Thoracic aorta (tissue), 2 donors: ENCODE measurements at regions not wholly inside any gene's neighbourhood (a gene's known extent, or its start where the extent isn't known, plus 50 kb on each side); places are given as distances from the start of the nearest gene placed in this dataset.

ENCODE experiments used
- ATAC-seq: fragments of 150-250 bp; one replicate; pipeline ENCODE4 v1.8.0; 2017; ENCODE audit warnings: low read depth; ENCODE audit not compliant: insufficient number of reproducible peaks, low FRiP score
- DNase-seq: peaks from one replicate; pipeline ENCODE4 v3.0.0-alpha.2; 2020; ENCODE audit warnings: low spot score
- H3K27ac ChIP-seq, 2 donors: fragments of 200-600 bp; sonication (generic); 1 replicate in 1 of 2; 2 replicates in 1 of 2; pipeline ENCODE4 v1.5.1; 2016; ENCODE audit warnings: mild to moderate bottlenecking in 2 of 2, moderate library complexity in 2 of 2
- H3K27me3 ChIP-seq: fragments of 200-600 bp; sonication (generic); replicated peaks from 2 replicates; pipeline ENCODE4 v1.6.0; 2016; ENCODE audit warnings: mild to moderate bottlenecking; ENCODE audit not compliant: insufficient read depth
- H3K36me3 ChIP-seq: fragments of 200-600 bp; sonication (generic); one replicate; pipeline ENCODE4 v1.5.1; 2016
- H3K4me1 ChIP-seq, 2 donors: fragments of 200-600 bp; sonication (generic); 1 replicate in 1 of 2; 2 replicates in 1 of 2; pipeline versions ENCODE4 v1.5.1 to v1.6.0; 2016; ENCODE audit warnings: low read depth in 2 of 2, mild to moderate bottlenecking in 1 of 2; ENCODE audit not compliant: control insufficient read depth in 1 of 2
- H3K4me3 ChIP-seq: fragments of 200-600 bp; sonication (generic); 2 replicates; pipeline ENCODE4 v1.5.1; 2016; ENCODE audit warnings: mild to moderate bottlenecking
- H3K9me3 ChIP-seq: fragments of 200-600 bp; sonication (generic); 2 replicates; pipeline ENCODE4 v1.5.1; 2016
- CTCF ChIP-seq: fragments of 200-600 bp; sonication (generic); IDR thresholded peaks from one replicate; pipeline ENCODE4 v1.5.1; 2019; ENCODE audit warnings: antibody characterized with exemption

DNA sequence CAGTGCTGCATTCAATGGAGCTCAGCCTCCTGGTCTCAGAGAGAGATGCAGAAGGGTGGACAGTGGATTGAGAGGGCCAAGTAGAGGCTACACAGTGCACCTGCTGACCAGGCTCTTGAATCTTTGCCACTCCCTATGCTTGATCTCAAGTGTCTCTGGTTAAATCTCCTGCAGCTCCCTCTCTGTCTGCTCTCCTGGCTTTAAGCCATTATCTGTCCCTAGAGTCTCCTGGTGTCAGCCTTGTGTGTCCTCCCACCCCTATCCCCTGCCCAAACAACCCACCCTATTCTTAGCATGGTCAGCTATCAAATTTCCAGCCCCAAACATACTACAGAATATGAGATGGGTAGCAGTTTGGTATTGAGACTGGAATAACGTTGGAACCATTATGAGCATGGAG, 479.3 kb upstream of the CELF2 start:
- no peaks in the 10 kb centered on the region for H3K27me3 ChIP-seq
- DNase-seq, result no peak
- no peaks in the 10 kb centered on the region for H3K9me3 ChIP-seq
- no peak overlapping the region for H3K4me3 ChIP-seq
- H3K27ac ChIP-seq, result no peak overlapping the region
- no peak for TF ChIP-seq CTCF
- H3K36me3 ChIP-seq, result no peaks in the 10 kb centered on the region
- H3K4me1 ChIP-seq, result peaks cover 0 to 8% of the 10 kb centered on the region in 2 donors
- no peak for ATAC-seq

- DNase-seq, result no peak
- Histone ChIP-seq H3K36me3 (no peaks in the 10 kb centered on the region), H3K9me3 (no peaks in the 10 kb centered on the region), H3K27ac (no peak overlapping the region), H3K4me3 (no peak overlapping the region), H3K4me1 (peaks cover 0 to 8% of the 10 kb centered on the region in 2 donors), H3K27me3 (no peaks in the 10 kb centered on the region)
- no peak for ATAC-seq
- TF ChIP-seq CTCF, result no peak
Measured at GRCh38 chr10:10540398-10540797, 477.3 kb upstream of the CELF2 start.

GRCh38 chr10:10542477-10542876, 475.2 kb upstream of the CELF2 start:
- no peak overlapping the region for H3K4me3 ChIP-seq
- H3K36me3 ChIP-seq, result no peaks in the 10 kb centered on the region
- no peaks in the 10 kb centered on the region for H3K9me3 ChIP-seq
- no peak for TF ChIP-seq CTCF
- DNase-seq (no peak), ATAC-seq (no peak)
- H3K4me1 ChIP-seq, result peaks cover 0 to 8% of the 10 kb centered on the region in 2 donors
- no peaks in the 10 kb centered on the region for H3K27me3 ChIP-seq
- H3K27ac ChIP-seq, result no peak overlapping the region

DNA sequence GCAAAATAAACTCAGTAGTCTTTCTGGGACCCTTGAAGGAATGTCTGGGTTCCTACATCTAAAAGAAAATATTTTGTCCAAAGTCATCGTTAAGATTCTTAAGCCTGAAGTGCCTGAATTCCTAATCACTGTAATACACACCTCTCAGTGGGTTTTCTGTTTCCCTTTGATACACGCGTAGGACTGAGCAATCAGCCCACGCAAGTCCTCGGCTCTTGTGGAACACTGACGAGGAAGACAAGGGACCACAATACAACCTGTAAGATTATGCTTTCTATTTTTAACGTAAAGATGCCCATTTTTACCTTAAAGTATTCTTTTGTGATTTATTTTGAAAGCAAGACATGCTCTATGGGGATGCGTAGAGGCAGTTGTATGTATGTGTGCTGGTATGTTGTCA, 472.8 kb upstream of the CELF2 start:
- H3K4me3 ChIP-seq, result no peak overlapping the region
- DNase-seq, result no peak
- no peak for TF ChIP-seq CTCF
- no peaks in the 10 kb centered on the region for H3K36me3 ChIP-seq
- peaks cover 0 to 8% of the 10 kb centered on the region in 2 donors for H3K4me1 ChIP-seq
- ATAC-seq, result no peak
- no peaks in the 10 kb centered on the region for H3K27me3 ChIP-seq
- no peaks in the 10 kb centered on the region for H3K9me3 ChIP-seq
- H3K27ac ChIP-seq, result no peak overlapping the region

GRCh38 chr10:10545771-10546170, 471.9 kb upstream of the CELF2 start:
- no peaks in the 10 kb centered on the region for H3K36me3 ChIP-seq
- H3K27me3 ChIP-seq, result no peaks in the 10 kb centered on the region
- H3K4me3 ChIP-seq, result no peak overlapping the region
- peaks cover 0 to 8% of the 10 kb centered on the region in 2 donors for H3K4me1 ChIP-seq
- H3K9me3 ChIP-seq, result no peaks in the 10 kb centered on the region
- DNase-seq (no peak), ATAC-seq (no peak)
- no peak overlapping the region for H3K27ac ChIP-seq
- TF ChIP-seq CTCF, result no peak
